Psoas muscle (tissue), 7 donors: ENCODE measurements at regions not wholly inside any gene's neighbourhood (a gene's known extent, or its start where the extent isn't known, plus 50 kb on each side); places are given as distances from the start of the nearest gene placed in this dataset.

Experiments
- ATAC-seq, 4 donors: fragments of 200-7000 bp; cut with Tn5 transposase; one replicate each; pipeline ENCODE4 v1.9.1; 2020; ENCODE audit warnings: moderate library complexity in 3 of 4, mild to moderate bottlenecking in 2 of 4
- DNase-seq, 2 donors: peaks; one replicate each; pipeline ENCODE4 v3.0.0-alpha.2; 2020
- H3K27ac ChIP-seq: fragments of 200-600 bp; one replicate; pipeline ENCODE4 v1.8.0; 2022
- H3K27me3 ChIP-seq, 3 donors: fragments of 200-600 bp in 1 of 3; one replicate each; pipeline versions ENCODE4 v1.6.1 to v1.8.0; 2013 to 2022; ENCODE audit warnings: low read length in 2 of 3, mild to moderate bottlenecking in 2 of 3, moderate library complexity in 1 of 3; ENCODE audit not compliant: insufficient read depth in 3 of 3
- H3K36me3 ChIP-seq, 2 donors: fragments of 200-600 bp in 1 of 2; one replicate each; pipeline versions ENCODE4 v1.6.1 to v1.8.0; 2013 to 2022; ENCODE audit warnings: low read depth in 1 of 2, mild to moderate bottlenecking in 1 of 2, moderate library complexity in 1 of 2; ENCODE audit not compliant: insufficient read depth in 1 of 2
- H3K4me1 ChIP-seq: fragments of 200-600 bp; one replicate; pipeline ENCODE4 v1.8.0; 2022
- H3K4me3 ChIP-seq: fragments of 200-600 bp; one replicate; pipeline ENCODE4 v1.8.0; 2022; ENCODE audit warnings: mild to moderate bottlenecking
- H3K9me3 ChIP-seq: fragments of 200-600 bp; one replicate; pipeline ENCODE4 v1.8.0; 2022
- WGBS, 3 donors: extraction: QIAGEN DNeasy Blood & Tissue Kit; methylation state at CpG; one replicate each; pipeline versions ENCODE4 v1.1.6 to v1.1.7; 2013; 5-methylcytosine and 5-hydroxymethylcytosine counted together
- intact Hi-C, 2 donors: fragments of 100-400 bp; cut with DNase I; formaldehyde crosslinking; loops; one replicate each; pipeline versions ENCODE4 v1.11.0 to v1.14.2; 2022
- TF ChIP-seq, protein P1 (sequence below): fragments of 200-600 bp; IDR thresholded peaks from one replicate; pipeline ENCODE4 v1.8.0; 2022; ENCODE audit warnings: antibody characterized with exemption
- donor health status: healthy with polysubstance abuse.
- donor health status: DM: no; HTN: no; CAD: no; lungs with moderate emphysema.
- donor health status: Bipolar disorder and iron deficiency.
- donor health status: healthy.
- donor health status: DM: yes; HTN: yes; CAD: no.
- donor health status: DM: no; HTN: no; CAD: no.
- donor health status: DM: yes; HTN: yes; CAD: no.

DNA sequence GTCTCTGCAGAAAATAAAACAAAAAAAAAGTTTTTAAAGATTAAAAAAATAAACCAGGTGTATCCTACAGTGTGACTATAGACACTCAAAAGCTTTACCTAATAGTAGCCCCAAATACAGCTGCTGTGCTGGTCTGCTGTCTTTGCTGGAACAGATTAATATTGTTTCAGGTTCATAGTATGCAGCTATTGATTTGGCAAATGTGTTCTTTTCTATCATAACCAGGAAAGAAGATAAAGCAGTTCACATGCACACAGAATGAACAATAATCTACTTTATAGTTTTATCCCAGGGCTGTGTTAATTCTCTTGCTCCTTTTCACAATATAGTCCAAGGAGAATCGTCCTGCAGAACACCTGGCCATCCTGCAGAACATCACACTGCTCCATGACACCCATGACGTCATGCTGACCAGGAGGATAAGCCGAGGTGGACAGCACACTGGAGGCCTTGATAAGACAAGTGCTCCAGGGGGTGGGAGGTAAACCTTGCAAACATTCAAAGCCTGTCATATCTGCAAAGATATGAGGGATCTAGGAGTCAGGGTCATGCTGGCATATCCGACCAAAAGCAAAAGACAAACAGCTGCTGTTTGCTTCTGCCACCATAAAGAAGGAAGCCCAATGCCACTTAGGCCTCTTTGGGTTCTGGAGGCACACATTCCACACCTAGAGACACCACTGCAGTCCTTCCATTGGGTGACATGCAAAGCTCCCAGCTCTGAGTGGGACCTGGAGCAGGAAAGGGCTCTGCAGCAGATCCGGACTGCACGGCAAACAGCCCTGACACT lies 86.1 kb upstream of the SLC2A1 start:
- H3K27me3 ChIP-seq, result peaks cover 0 to 6% (median 0%) of the 10 kb centered on the region in 3 donors
- TF ChIP-seq, protein P1, sequence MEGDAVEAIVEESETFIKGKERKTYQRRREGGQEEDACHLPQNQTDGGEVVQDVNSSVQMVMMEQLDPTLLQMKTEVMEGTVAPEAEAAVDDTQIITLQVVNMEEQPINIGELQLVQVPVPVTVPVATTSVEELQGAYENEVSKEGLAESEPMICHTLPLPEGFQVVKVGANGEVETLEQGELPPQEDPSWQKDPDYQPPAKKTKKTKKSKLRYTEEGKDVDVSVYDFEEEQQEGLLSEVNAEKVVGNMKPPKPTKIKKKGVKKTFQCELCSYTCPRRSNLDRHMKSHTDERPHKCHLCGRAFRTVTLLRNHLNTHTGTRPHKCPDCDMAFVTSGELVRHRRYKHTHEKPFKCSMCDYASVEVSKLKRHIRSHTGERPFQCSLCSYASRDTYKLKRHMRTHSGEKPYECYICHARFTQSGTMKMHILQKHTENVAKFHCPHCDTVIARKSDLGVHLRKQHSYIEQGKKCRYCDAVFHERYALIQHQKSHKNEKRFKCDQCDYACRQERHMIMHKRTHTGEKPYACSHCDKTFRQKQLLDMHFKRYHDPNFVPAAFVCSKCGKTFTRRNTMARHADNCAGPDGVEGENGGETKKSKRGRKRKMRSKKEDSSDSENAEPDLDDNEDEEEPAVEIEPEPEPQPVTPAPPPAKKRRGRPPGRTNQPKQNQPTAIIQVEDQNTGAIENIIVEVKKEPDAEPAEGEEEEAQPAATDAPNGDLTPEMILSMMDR, result no peak
- ATAC-seq (no peak), DNase-seq (no peak)
- no peak overlapping the region for H3K4me3 ChIP-seq
- H3K27ac ChIP-seq, result no peak overlapping the region
- no peaks in the 10 kb centered on the region for H3K36me3 ChIP-seq
- intact Hi-C loops, result no loop called here
- no peaks in the 10 kb centered on the region for H3K4me1 ChIP-seq
- no peaks in the 10 kb centered on the region for H3K9me3 ChIP-seq
- 78 to 86% (median 82%) methylated on average over 6 of the region's 6 CpGs for WGBS, 3 donors

DNA sequence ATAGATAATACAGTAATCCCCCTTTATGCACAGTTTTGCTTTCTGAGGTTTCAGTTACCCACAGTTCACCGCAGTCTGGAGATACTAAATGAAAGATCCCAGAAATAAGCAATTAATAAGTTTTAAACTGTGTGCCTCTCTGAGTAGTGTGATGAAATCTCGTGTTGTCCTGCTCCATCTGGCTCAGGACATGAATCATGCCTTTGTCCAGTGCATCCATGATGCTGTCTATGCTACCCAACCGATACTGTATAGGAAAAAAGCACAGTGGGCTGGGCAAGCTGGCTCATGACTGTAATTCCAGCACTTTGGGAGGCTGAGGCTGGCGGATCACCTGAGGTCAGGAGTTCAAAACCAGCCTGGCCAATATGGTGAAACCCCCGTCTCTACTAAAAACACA lies 85.0 kb upstream of the SLC2A1 start:
- no peaks in the 10 kb centered on the region for H3K27me3 ChIP-seq
- intact Hi-C loops, result no loop called here
- H3K4me3 ChIP-seq, result no peak overlapping the region
- H3K36me3 ChIP-seq, result no peaks in the 10 kb centered on the region
- DNase-seq (no peak), ATAC-seq (no peak)
- no peaks in the 10 kb centered on the region for H3K9me3 ChIP-seq
- H3K27ac ChIP-seq, result no peak overlapping the region
- TF ChIP-seq, protein P1, result no peak
- WGBS, 3 donors, result 76 to 83% (median 76%) methylated on average over 5 of the region's 5 CpGs
- no peaks in the 10 kb centered on the region for H3K4me1 ChIP-seq

DNA sequence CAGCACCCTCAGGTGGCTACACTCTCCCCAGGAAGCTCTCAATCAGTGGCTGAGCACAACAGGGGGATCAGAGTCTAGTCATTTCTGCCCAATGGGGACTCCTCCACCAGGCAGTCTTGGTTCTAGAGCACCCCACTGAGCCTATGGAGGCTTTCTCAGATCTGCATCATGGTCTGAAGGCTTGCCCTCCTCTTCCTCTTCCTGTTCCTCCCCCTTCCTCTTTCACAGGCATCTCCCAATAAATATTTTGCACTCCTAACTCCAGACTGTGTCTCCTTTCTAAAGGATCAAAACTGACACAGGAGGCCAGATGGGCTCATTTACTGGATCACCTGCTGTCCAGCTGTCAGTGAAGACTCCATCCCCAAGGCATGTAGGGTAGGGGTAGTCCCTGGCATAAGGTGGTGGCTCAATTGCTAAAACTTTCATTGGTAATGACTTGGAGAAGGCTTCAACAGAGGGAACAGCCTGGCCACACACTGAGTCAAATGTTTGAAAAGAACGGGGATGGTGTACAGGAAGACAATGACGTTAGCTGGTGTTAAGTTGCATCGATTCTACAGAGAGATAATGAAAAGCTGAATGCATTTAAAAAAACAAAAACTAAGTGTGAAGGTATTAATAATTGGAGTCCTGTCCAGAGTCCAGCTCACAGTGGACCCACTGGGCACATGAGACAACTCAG lies 84.2 kb upstream of the SLC2A1 start:
- no peak overlapping the region for H3K27ac ChIP-seq
- 52 to 61% (median 52%) methylated on average over 3 of the region's 3 CpGs for WGBS, 3 donors
- ATAC-seq, result no peak
- intact Hi-C loops, result no loop called here
- DNase-seq, result no peak
- no peaks in the 10 kb centered on the region for H3K9me3 ChIP-seq
- TF ChIP-seq, protein P1, result no peak
- peaks cover 0 to 1% (median 0%) of the 10 kb centered on the region in 3 donors for H3K27me3 ChIP-seq
- H3K4me3 ChIP-seq, result no peak overlapping the region
- no peaks in the 10 kb centered on the region for H3K4me1 ChIP-seq
- H3K36me3 ChIP-seq, result no peaks in the 10 kb centered on the region

DNA sequence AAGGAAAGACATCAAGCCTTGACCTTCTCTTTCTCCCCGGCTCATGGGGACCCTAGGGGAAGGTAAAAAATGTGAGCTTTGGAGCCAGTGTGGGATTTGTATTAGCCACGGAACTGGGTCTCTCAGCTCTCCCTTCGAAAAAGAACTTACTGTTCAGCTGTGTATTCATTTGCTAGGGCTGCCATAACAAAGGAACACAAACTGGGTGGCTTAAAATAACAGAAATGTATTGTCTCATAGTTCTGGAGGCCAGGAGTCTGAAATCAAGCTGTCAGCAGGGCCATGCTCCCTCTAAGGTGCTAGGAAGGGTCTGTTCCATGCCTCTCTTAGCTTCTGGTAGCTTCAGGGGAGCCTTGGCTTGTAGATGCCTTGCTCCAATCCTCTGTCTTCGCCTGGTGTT lies 83.5 kb upstream of the SLC2A1 start:
- intact Hi-C loops, result no loop called here
- no peak overlapping the region for H3K27ac ChIP-seq
- ATAC-seq, result no peak
- H3K36me3 ChIP-seq, result no peaks in the 10 kb centered on the region
- TF ChIP-seq, protein P1, result no peak
- DNase-seq, result no peak
- no peaks in the 10 kb centered on the region for H3K4me1 ChIP-seq
- H3K9me3 ChIP-seq, result no peaks in the 10 kb centered on the region
- no peak overlapping the region for H3K4me3 ChIP-seq
- H3K27me3 ChIP-seq, result peaks cover 0 to 7% (median 0%) of the 10 kb centered on the region in 3 donors
- 88 to 91% (median 89%) methylated on average over 4 of the region's 4 CpGs for WGBS, 3 donors
